GM12878 (cell line): ENCODE measurements at regions not wholly inside any gene's neighbourhood (a gene's known extent, or its start where the extent isn't known, plus 50 kb on each side); places are given as distances from the start of the nearest gene placed in this dataset.

Experiments used
- ATAC-seq: fragments of 200-7000 bp; cut with Tn5 transposase; 3 replicates; pipeline ENCODE4 v1.9.1; 2020; ENCODE audit warnings: mild to moderate bottlenecking, moderate library complexity
- BruUV-seq: library from RNA; stranded (reverse); fragments of 400-500 nt; replicated peaks from 2 replicates; lab custom pipeline; 2021; lab: Mats Ljungman, UMichigan
- CTCF ChIA-PET: fragments of 300-600 bp; sonication (Branson Sonifier 250); formaldehyde crosslinking; extraction: SDS; loops from one replicate; lab custom pipeline; 2021; ENCODE audit warnings: inconsistent platforms; lab: Yijun Ruan, JAX
- POLR2A ChIA-PET: fragments of 350-600 bp; formaldehyde crosslinking; extraction: SDS; loops from one replicate; lab custom pipeline; 2021; ENCODE audit warnings: inconsistent platforms; lab: Charles Lee
- RAD21 ChIA-PET: fragments of 300-600 bp; sonication (Branson Sonifier 250); formaldehyde crosslinking; loops from one replicate; lab custom pipeline; 2023; ENCODE audit warnings: antibody characterized with exemption; ENCODE audit not compliant: unreplicated experiment; lab: Charles Lee
- SMC1A ChIA-PET: fragments of 300-600 bp; sonication (Branson Sonifier 250); formaldehyde crosslinking; loops from one replicate; lab custom pipeline; 2023; ENCODE audit not compliant: unreplicated experiment, uncharacterized antibody; lab: Charles Lee
- DNase-seq: peaks from one replicate; pipeline ENCODE4 v3.0.0-alpha.2; 2011; ENCODE audit warnings: low read depth, low spot score
- FAIRE-seq: peaks from 3 replicates; lab custom pipeline; 2011; peaks lifted over from hg19 to GRCh38; lab: Jason Lieb, UNC
- H2AFZ ChIP-seq: 2 replicates; pipeline ENCODE4 v1.6.0; 2011; ENCODE audit warnings: low read depth, low read length, control low read depth; ENCODE audit not compliant: control insufficient read depth
- H3K27ac ChIP-seq: 2 replicates; pipeline ENCODE4 v1.5.1; 2011; ENCODE audit warnings: control low read depth; ENCODE audit not compliant: control insufficient read depth, insufficient read depth
- H3K27me3 ChIP-seq, 2 experiments: replicated peaks in 1 of 2; 2 replicates each; pipeline versions ENCODE4 v1.6.0 to v1.6.1; 2011; ENCODE audit warnings: low read length in 1 of 2; ENCODE audit not compliant: control insufficient read depth in 2 of 2, insufficient read depth in 2 of 2
- H3K36me3 ChIP-seq, 2 experiments: 2 replicates each; pipeline ENCODE4 v1.5.1; 2011; ENCODE audit warnings: low read length in 1 of 2; ENCODE audit not compliant: control insufficient read depth in 2 of 2, insufficient read depth in 2 of 2
- H3K4me1 ChIP-seq: 2 replicates; pipeline ENCODE4 v1.6.1; 2011; ENCODE audit warnings: mild to moderate bottlenecking, low read length, moderate library complexity, mixed read lengths; ENCODE audit not compliant: control insufficient read depth, insufficient read depth
- H3K4me2 ChIP-seq: 2 replicates; pipeline ENCODE4 v1.6.0; 2011; ENCODE audit warnings: control low read depth; ENCODE audit not compliant: control insufficient read depth, insufficient read depth
- H3K4me3 ChIP-seq: fragments of 200-600 bp; sonication (generic); 2 replicates; pipeline ENCODE4 v1.5.1; 2016
- H3K79me2 ChIP-seq: 2 replicates; pipeline ENCODE4 v1.6.0; 2011; ENCODE audit warnings: low read length; ENCODE audit not compliant: control insufficient read depth, insufficient read depth
- H3K9ac ChIP-seq: 2 replicates; pipeline ENCODE4 v1.8.0; 2011; ENCODE audit warnings: low read length, control low read depth, mixed read lengths; ENCODE audit not compliant: control insufficient read depth, insufficient read depth
- H3K9me3 ChIP-seq: replicated peaks from 3 replicates; pipeline ENCODE4 v1.5.1; 2011; ENCODE audit warnings: mild to moderate bottlenecking, low read length; ENCODE audit not compliant: control insufficient read depth, insufficient read depth
- H4K20me1 ChIP-seq: 2 replicates; pipeline ENCODE4 v1.6.0; 2011; ENCODE audit not compliant: control insufficient read depth, insufficient read depth
- BCL11A ChIP-seq: IDR thresholded peaks from 2 replicates; pipeline ENCODE4 v1.6.1; 2011; ENCODE audit warnings: low read depth, low read length
- ESRRA ChIP-seq: IDR thresholded peaks from 2 replicates; pipeline ENCODE4 v1.6.1; 2012; ENCODE audit warnings: mild to moderate bottlenecking, low read length, improper control_type of control experiment
- IRF4 ChIP-seq: IDR thresholded peaks from 2 replicates; pipeline ENCODE4 v1.6.1; 2011; ENCODE audit warnings: low read depth, low read length
- MYB ChIP-seq: fragments of 150-350 bp; IDR thresholded peaks from 2 replicates; pipeline ENCODE4 v1.6.1; 2014; ENCODE audit warnings: mild to moderate bottlenecking, low read depth, low read length, borderline replicate concordance
- NBN ChIP-seq: fragments of 450-650 bp; IDR thresholded peaks from 2 replicates; pipeline ENCODE4 v1.6.1; 2016
- POLR2A ChIP-seq: IDR thresholded peaks from 2 replicates; pipeline ENCODE4 v1.6.1; 2011; ENCODE audit warnings: low read depth, mild to moderate bottlenecking, low read length
- POLR2AphosphoS5 ChIP-seq: IDR thresholded peaks from 2 replicates; pipeline ENCODE4 v1.6.1; 2011; ENCODE audit warnings: mild to moderate bottlenecking, low read length, inconsistent platforms
- SMC3 ChIP-seq: IDR thresholded peaks from 2 replicates; pipeline ENCODE4 v1.6.1; 2011; ENCODE audit warnings: low read length, improper control_type of control experiment, borderline replicate concordance
- ZNF207 ChIP-seq: fragments of 450-650 bp; IDR thresholded peaks from 2 replicates; pipeline ENCODE4 v1.6.1; 2014; ENCODE audit warnings: antibody characterized with exemption, mild to moderate bottlenecking, borderline replicate concordance
- WGBS: methylation state at CpG from one replicate; pipeline ENCODE4 v1.1.6; 2016; ENCODE audit warnings: low lambda C conversion rate; ENCODE audit not compliant: insufficient replicate concordance, insufficient coverage; ENCODE audit errors: missing lambda C conversion rate; 5-methylcytosine and 5-hydroxymethylcytosine counted together
- in situ Hi-C: fragments of 300-500 bp; cut with MboI; formaldehyde crosslinking; loops from 9 replicates; pipeline ENCODE4 v1.14.3; 2018; ENCODE audit warnings: mixed read lengths
- intact Hi-C: fragments of 100-400 bp; cut with micrococcal nuclease; formaldehyde crosslinking; loops from one replicate; pipeline ENCODE4 v1.14.2; 2022; ENCODE audit not compliant: unreplicated experiment
- TF ChIP-seq, protein P1 (sequence below): fragments of 450-650 bp; IDR thresholded peaks from 2 replicates; pipeline ENCODE4 v1.6.1; 2017; ENCODE audit warnings: mild to moderate bottlenecking
- TF ChIP-seq, protein P2 (sequence below): fragments of 450-650 bp; IDR thresholded peaks from 2 replicates; pipeline ENCODE4 v1.6.1; 2018; ENCODE audit warnings: borderline replicate concordance, mild to moderate bottlenecking; ENCODE audit not compliant: partially characterized antibody

DNA sequence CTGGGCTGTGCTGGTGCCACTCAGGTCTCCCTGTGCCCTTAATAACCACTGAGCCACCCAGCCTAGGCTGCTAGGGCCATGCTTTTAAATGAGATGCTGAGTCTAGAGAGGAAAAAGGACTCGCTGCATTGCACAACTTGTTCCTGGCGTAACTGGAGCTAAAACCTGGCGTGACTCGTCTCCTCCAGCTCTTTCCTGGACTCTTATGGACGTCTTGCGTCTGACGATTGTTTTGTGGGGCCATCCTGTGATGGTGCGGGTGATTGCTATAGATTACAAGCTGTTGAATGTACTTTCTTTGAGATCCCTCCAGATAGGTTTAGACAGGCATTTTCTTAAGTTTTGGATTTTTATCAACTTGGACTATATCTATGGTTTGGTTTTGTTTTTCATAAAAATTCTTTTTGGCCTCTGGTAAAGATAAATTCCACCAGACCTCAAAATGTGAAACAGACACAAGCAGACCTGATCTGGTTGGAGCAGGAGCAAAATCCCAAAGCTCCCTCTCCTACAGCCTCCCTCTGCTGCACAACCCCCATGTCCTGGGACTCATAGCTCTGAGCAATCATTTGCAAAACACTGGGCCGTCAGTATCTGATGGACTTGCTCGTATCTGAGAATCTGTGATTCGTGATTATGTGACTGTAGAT, 230.3 kb downstream of the ARHGAP12 start:
- no peaks in the 10 kb centered on the region for H3K36me3 ChIP-seq
- TF ChIP-seq BCL11A (no peak), IRF4 (no peak), MYB (no peak), SMC3 (no peak), POLR2A (no peak), NBN (no peak), POLR2AphosphoS5 (no peak), ZNF207 (no peak), ESRRA (no peak)
- TF ChIP-seq, protein P1, sequence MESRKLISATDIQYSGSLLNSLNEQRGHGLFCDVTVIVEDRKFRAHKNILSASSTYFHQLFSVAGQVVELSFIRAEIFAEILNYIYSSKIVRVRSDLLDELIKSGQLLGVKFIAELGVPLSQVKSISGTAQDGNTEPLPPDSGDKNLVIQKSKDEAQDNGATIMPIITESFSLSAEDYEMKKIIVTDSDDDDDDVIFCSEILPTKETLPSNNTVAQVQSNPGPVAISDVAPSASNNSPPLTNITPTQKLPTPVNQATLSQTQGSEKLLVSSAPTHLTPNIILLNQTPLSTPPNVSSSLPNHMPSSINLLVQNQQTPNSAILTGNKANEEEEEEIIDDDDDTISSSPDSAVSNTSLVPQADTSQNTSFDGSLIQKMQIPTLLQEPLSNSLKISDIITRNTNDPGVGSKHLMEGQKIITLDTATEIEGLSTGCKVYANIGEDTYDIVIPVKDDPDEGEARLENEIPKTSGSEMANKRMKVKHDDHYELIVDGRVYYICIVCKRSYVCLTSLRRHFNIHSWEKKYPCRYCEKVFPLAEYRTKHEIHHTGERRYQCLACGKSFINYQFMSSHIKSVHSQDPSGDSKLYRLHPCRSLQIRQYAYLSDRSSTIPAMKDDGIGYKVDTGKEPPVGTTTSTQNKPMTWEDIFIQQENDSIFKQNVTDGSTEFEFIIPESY = no peak
- TF ChIP-seq, protein P2, sequence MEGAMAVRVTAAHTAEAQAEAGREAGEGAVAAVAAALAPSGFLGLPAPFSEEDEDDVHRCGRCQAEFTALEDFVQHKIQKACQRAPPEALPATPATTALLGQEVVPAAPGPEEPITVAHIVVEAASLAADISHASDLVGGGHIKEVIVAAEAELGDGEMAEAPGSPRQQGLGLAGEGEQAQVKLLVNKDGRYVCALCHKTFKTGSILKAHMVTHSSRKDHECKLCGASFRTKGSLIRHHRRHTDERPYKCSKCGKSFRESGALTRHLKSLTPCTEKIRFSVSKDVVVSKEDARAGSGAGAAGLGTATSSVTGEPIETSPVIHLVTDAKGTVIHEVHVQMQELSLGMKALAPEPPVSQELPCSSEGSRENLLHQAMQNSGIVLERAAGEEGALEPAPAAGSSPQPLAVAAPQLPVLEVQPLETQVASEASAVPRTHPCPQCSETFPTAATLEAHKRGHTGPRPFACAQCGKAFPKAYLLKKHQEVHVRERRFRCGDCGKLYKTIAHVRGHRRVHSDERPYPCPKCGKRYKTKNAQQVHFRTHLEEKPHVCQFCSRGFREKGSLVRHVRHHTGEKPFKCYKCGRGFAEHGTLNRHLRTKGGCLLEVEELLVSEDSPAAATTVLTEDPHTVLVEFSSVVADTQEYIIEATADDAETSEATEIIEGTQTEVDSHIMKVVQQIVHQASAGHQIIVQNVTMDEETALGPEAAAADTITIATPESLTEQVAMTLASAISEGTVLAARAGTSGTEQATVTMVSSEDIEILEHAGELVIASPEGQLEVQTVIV = no peak
- TF ChIP-seq, all 136 proteins: peak for 0
- H3K9me3 ChIP-seq = peaks cover 7% of the 10 kb centered on the region
- ChIA-PET CTCF (no interaction called here), SMC1A (interaction anchor here (1.9 kb wide), 1 partner anchor 11 kb away, joined by 4 read pairs; no protein-coding TSS in a partner anchor), RAD21 (no interaction called here), POLR2A (no interaction called here)
- no peak overlapping the region for H3K9ac ChIP-seq
- no peak for FAIRE-seq
- H3K27ac ChIP-seq = no peak overlapping the region
- intact Hi-C loops = no loop called here
- H3K27me3 ChIP-seq = no peaks in the 10 kb centered on the region
- H3K4me3 ChIP-seq = no peak overlapping the region
- in situ Hi-C loops = no loop called here
- ATAC-seq = no peak
- H3K4me1 ChIP-seq = peaks cover 10% of the 10 kb centered on the region
- BruUV-seq = no TSS peak
- 76% methylated on average over 11 of the region's 11 CpGs for WGBS
- no peak overlapping the region for H3K4me2 ChIP-seq
- H2AFZ ChIP-seq = no peak overlapping the region
- no peaks in the 10 kb centered on the region for H3K79me2 ChIP-seq
- no peaks in the 10 kb centered on the region for H4K20me1 ChIP-seq
- no peak for DNase-seq
